Activated CD8-positive, alpha-beta T cell treated with anti-CD3 and anti-CD28 coated beads for 36 hours (primary cell): ENCODE measurements at regions not wholly inside any gene's neighbourhood (a gene's known extent, or its start where the extent isn't known, plus 50 kb on each side); places are given as distances from the start of the nearest gene placed in this dataset.

Source experiments
- ATAC-seq: fragments of 200-7000 bp; cut with Tn5 transposase; one replicate; pipeline ENCODE4 v1.10.0; 2021; ENCODE audit warnings: mild to moderate bottlenecking, moderate library complexity
- CTCF ChIA-PET: fragments of 350-600 bp; sonication (Branson Sonifier 250); formaldehyde crosslinking; loops from one replicate; lab custom pipeline; 2021; ENCODE audit warnings: antibody characterized with exemption; lab: Charles Lee
- POLR2A ChIA-PET: fragments of 350-600 bp; sonication (Branson Sonifier 250); formaldehyde crosslinking; loops from one replicate; lab custom pipeline; 2021; ENCODE audit warnings: antibody characterized with exemption; lab: Charles Lee
- DNase-seq: peaks from one replicate; pipeline ENCODE4 v3.0.0-alpha.2; 2020
- H3K27ac Mint-ChIP-seq: one replicate; pipeline ENCODE4 v1.8.0; 2021; ENCODE audit warnings: mild to moderate bottlenecking, mixed read lengths
- H3K27me3 Mint-ChIP-seq: one replicate; pipeline ENCODE4 v1.8.0; 2021; ENCODE audit warnings: mixed read lengths
- H3K36me3 Mint-ChIP-seq: one replicate; pipeline ENCODE4 v1.8.0; 2021; ENCODE audit warnings: low read depth, mixed read lengths
- H3K4me1 Mint-ChIP-seq: one replicate; pipeline ENCODE4 v1.8.0; 2021; ENCODE audit warnings: low read depth, mixed read lengths
- H3K4me3 Mint-ChIP-seq: one replicate; pipeline ENCODE4 v1.8.0; 2021; ENCODE audit warnings: mild to moderate bottlenecking, moderate library complexity, mixed read lengths
- H3K9me3 Mint-ChIP-seq: one replicate; pipeline ENCODE4 v1.8.0; 2021; ENCODE audit warnings: mixed read lengths
- intact Hi-C: fragments of 100-400 bp; cut with micrococcal nuclease; formaldehyde crosslinking; loops from one replicate; pipeline ENCODE4 v1.10.0; 2022
- TF ChIP-seq, protein P1 (sequence below): fragments of 200-600 bp; IDR thresholded peaks from one replicate; pipeline ENCODE4 v1.8.0; 2022; ENCODE audit warnings: antibody characterized with exemption, mild to moderate bottlenecking

DNA sequence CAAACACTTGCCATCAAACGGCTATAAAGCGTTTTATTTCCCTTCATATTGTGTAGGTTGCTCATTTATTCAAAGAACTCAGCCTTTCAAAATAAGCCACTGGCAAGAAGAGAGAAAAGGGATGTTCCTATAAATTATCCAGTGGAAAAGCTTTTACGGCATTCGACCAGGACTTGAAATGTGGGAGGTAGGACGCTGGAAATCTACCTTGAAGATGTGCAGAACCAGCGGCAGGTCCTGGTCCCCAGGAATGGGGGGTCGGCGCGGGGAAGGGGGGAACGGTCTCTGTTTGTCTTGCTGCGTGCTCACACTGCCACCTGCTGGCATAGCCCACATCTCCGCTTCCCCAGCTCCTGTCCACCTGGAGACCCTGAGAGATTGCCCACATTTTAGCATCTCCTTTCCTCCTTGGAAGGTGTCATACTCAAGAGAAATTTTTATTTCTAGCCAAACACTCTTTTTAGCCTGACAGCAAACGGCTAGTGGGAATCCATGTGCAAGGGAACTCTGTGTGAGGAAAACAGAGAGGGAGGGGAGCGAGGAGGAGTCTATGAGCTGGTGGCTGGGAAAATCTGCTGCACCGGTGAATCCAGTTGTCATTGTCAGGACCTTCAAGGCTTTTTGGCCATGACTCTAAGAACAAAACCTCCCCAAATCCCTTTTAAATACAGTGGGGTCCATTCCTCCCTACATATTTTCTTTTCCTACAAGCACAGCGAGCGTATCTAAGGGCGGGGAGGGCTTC, 349.0 kb upstream of the PKDCC start:
- Mint-ChIP-seq H3K4me1 (no peaks in the 10 kb centered on the region), H3K4me3 (no peak overlapping the region), H3K36me3 (no peaks in the 10 kb centered on the region), H3K27ac (no peak overlapping the region), H3K27me3 (peaks cover 9% of the 10 kb centered on the region), H3K9me3 (no peaks in the 10 kb centered on the region)
- TF ChIP-seq, protein P1, sequence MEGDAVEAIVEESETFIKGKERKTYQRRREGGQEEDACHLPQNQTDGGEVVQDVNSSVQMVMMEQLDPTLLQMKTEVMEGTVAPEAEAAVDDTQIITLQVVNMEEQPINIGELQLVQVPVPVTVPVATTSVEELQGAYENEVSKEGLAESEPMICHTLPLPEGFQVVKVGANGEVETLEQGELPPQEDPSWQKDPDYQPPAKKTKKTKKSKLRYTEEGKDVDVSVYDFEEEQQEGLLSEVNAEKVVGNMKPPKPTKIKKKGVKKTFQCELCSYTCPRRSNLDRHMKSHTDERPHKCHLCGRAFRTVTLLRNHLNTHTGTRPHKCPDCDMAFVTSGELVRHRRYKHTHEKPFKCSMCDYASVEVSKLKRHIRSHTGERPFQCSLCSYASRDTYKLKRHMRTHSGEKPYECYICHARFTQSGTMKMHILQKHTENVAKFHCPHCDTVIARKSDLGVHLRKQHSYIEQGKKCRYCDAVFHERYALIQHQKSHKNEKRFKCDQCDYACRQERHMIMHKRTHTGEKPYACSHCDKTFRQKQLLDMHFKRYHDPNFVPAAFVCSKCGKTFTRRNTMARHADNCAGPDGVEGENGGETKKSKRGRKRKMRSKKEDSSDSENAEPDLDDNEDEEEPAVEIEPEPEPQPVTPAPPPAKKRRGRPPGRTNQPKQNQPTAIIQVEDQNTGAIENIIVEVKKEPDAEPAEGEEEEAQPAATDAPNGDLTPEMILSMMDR = peak; percentile 63
- peak; percentile 37 for DNase-seq
- ChIA-PET CTCF (interaction anchor here (0.9 to 2.3 kb wide), 15 partner anchors 9 to 1785 kb away, joined by 3 to 11 read pairs (median 3); no protein-coding TSS in a partner anchor), POLR2A (no interaction called here)
- intact Hi-C loops = no loop called here
- no peak for ATAC-seq

DNA sequence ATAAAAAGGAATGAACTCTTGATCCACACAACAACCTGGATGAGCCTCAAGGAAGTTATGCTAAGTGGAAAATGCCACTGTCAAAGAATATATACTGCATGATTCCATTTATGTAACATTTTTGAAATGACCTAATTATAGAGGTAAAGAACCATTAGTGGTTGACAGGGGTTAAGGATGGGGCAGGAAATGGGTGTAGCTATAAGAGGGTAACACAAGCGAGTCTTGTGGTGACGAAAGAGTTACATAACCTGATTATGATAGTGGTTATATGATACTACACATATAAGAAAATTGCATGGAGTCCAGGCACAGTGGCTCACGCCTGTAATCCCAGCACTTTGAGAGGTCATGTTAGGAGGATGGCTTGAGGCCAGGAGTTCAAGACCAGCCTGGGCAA, 346.6 kb upstream of the PKDCC start:
- intact Hi-C loops = no loop called here
- Mint-ChIP-seq H3K9me3 (no peaks in the 10 kb centered on the region), H3K27me3 (peaks cover 9% of the 10 kb centered on the region)

DNA sequence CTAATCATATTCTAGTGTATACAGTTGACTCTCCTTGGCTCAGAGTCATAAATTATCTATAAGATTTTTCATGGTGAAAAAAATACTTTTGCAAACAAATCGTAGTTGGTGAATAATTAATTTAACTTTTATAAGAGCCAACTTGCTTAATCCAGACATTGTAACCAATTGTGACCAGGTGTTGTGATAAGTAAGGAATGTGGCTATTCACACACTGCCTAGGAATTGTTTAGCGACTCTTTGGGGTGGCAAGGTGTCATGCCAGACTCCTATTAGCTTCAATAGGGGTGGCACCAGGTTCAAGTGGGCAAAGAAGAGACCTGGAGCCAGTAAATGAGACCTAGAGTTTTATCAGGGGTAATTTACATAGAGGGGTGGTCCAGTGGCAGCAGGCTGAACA, 344.7 kb upstream of the PKDCC start:
- H3K4me3 Mint-ChIP-seq = no peak overlapping the region
- no peak overlapping the region for H3K27ac Mint-ChIP-seq
- H3K9me3 Mint-ChIP-seq = no peaks in the 10 kb centered on the region
- ChIA-PET CTCF (no interaction called here), POLR2A (no interaction called here)
- intact Hi-C loops = no loop called here
- no peak for DNase-seq
- TF ChIP-seq, protein P1 = no peak
- peaks cover 5% of the 10 kb centered on the region for H3K27me3 Mint-ChIP-seq
- H3K36me3 Mint-ChIP-seq = no peaks in the 10 kb centered on the region
- no peak for ATAC-seq
- H3K4me1 Mint-ChIP-seq = no peaks in the 10 kb centered on the region

More for the DNA sequence above, 346.6 kb upstream of the PKDCC start:
- Mint-ChIP-seq H3K36me3 (no peaks in the 10 kb centered on the region), H3K4me1 (no peaks in the 10 kb centered on the region), H3K4me3 (no peak overlapping the region), H3K27ac (no peak overlapping the region)
- no peak for DNase-seq
- ATAC-seq = no peak
- TF ChIP-seq, protein P1 = no peak
- POLR2A ChIA-PET = no interaction called here
- CTCF ChIA-PET = no interaction called here

DNA sequence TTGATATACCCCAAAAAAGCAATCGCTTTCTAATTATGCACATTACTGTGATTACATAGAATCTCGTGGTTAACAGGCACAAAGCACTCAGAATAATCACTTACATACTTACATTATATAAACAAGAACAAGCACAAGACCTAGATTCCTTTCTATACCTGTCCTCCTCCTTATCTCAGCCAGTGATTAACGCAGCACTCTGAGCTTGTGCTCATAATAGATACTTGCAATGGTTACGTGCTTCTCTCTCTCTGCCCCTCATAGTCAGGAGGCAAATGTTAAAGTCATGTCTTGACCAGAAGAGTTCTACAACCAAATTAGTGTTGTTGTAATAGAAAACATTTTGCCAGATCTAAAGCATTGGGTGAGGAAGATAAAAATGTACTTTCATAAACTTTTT, 342.2 kb upstream of the PKDCC start:
- no peak overlapping the region for H3K4me3 Mint-ChIP-seq
- H3K27ac Mint-ChIP-seq = no peak overlapping the region
- ChIA-PET CTCF (no interaction called here), POLR2A (no interaction called here)
- H3K36me3 Mint-ChIP-seq = no peaks in the 10 kb centered on the region
- TF ChIP-seq, protein P1 = no peak
- H3K9me3 Mint-ChIP-seq = no peaks in the 10 kb centered on the region
- H3K27me3 Mint-ChIP-seq = peaks cover 2% of the 10 kb centered on the region
- DNase-seq (no peak), ATAC-seq (no peak)
- intact Hi-C loops = no loop called here
- no peaks in the 10 kb centered on the region for H3K4me1 Mint-ChIP-seq

GRCh38 chr2:41706286-41706685, 341.5 kb upstream of the PKDCC start:
- ATAC-seq (no peak), DNase-seq (no peak)
- H3K4me1 Mint-ChIP-seq = no peaks in the 10 kb centered on the region
- H3K27me3 Mint-ChIP-seq = peaks cover 2% of the 10 kb centered on the region
- H3K4me3 Mint-ChIP-seq = no peak overlapping the region
- ChIA-PET POLR2A (no interaction called here), CTCF (no interaction called here)
- H3K36me3 Mint-ChIP-seq = no peaks in the 10 kb centered on the region
- TF ChIP-seq, protein P1 = no peak
- intact Hi-C loops = no loop called here
- H3K27ac Mint-ChIP-seq = no peak overlapping the region
- H3K9me3 Mint-ChIP-seq = no peaks in the 10 kb centered on the region
